OCI-LY1 (cell line): ENCODE measurements at regions not wholly inside any gene's neighbourhood (a gene's known extent, or its start where the extent isn't known, plus 50 kb on each side); places are given as distances from the start of the nearest gene placed in this dataset.

Experiments
- H2AFZ ChIP-seq: fragments of 200-600 bp; sonication (generic), shearing (Covaris generic); 2 replicates; pipeline ENCODE4 v1.6.0; 2014; ENCODE audit warnings: antibody characterized with exemption, mild to moderate bottlenecking, low read length
- H3F3A ChIP-seq: fragments of 200-600 bp; sonication (generic), shearing (Covaris generic); 2 replicates; pipeline ENCODE4 v1.6.0; 2014; ENCODE audit warnings: mild to moderate bottlenecking, antibody characterized with exemption, low read length, moderate library complexity; ENCODE audit not compliant: insufficient read depth
- H3K27ac ChIP-seq: fragments of 200-600 bp; sonication (generic); 2 replicates; pipeline ENCODE4 v1.5.1; 2014; ENCODE audit warnings: low read length, mixed run types, mild to moderate bottlenecking, low read depth; ENCODE audit not compliant: poor library complexity, severe bottlenecking
- H3K27me3 ChIP-seq: fragments of 200-600 bp; sonication (generic); 2 replicates; pipeline ENCODE4 v1.6.0; 2014; ENCODE audit warnings: antibody characterized with exemption, mild to moderate bottlenecking, low read length, moderate library complexity; ENCODE audit not compliant: insufficient read depth
- H3K36me3 ChIP-seq: fragments of 200-600 bp; sonication (generic); 2 replicates; pipeline ENCODE4 v1.6.1; 2014; ENCODE audit warnings: mild to moderate bottlenecking, antibody characterized with exemption, low read length, moderate library complexity, mixed read lengths; ENCODE audit not compliant: insufficient read depth
- H3K4me1 ChIP-seq: fragments of 200-600 bp; sonication (generic); 2 replicates; pipeline ENCODE4 v1.5.1; 2014; ENCODE audit warnings: mild to moderate bottlenecking, low read length, moderate library complexity; ENCODE audit not compliant: insufficient read depth, severe bottlenecking
- H3K4me2 ChIP-seq: fragments of 200-600 bp; sonication (generic), shearing (Covaris generic); 2 replicates; pipeline ENCODE4 v1.6.1; 2014; ENCODE audit warnings: low read length
- H3K4me3 ChIP-seq: fragments of 200-600 bp; sonication (generic); 2 replicates; pipeline ENCODE4 v1.5.1; 2014; ENCODE audit warnings: low read length, low read depth, mild to moderate bottlenecking, mixed read lengths; ENCODE audit not compliant: poor library complexity, severe bottlenecking
- H3K79me2 ChIP-seq: fragments of 200-600 bp; shearing (Covaris generic); 2 replicates; pipeline ENCODE4 v1.6.1; 2016; ENCODE audit warnings: mixed run types, low read length, mixed read lengths; ENCODE audit not compliant: insufficient read depth
- H3K9ac ChIP-seq: fragments of 200-600 bp; sonication (generic), shearing (Covaris generic); 2 replicates; pipeline ENCODE4 v1.6.1; 2014; ENCODE audit warnings: mild to moderate bottlenecking, low read length, mixed read lengths
- H3K9me2 ChIP-seq: fragments of 200-600 bp; sonication (generic), shearing (Covaris generic); 2 replicates; pipeline ENCODE4 v1.6.1; 2014; ENCODE audit warnings: low read depth, mild to moderate bottlenecking, low read length, mixed read lengths
- H3K9me3 ChIP-seq: fragments of 200-600 bp; shearing (Covaris generic); 2 replicates; pipeline ENCODE4 v1.6.1; 2014; ENCODE audit warnings: low read length, mixed read lengths
- H4K20me1 ChIP-seq: fragments of 200-600 bp; sonication (generic), shearing (Covaris generic); 2 replicates; pipeline ENCODE4 v1.6.0; 2016; ENCODE audit warnings: mild to moderate bottlenecking, low read length; ENCODE audit not compliant: insufficient read depth
- CTCF ChIP-seq: fragments of 200-600 bp; sonication (generic), shearing (Covaris generic); IDR thresholded peaks from 2 replicates; pipeline ENCODE4 v1.5.1; 2017; ENCODE audit warnings: mild to moderate bottlenecking, antibody characterized with exemption, low read length, moderate library complexity, mixed read lengths
- EZH2 ChIP-seq: fragments of 200-600 bp; sonication (generic), shearing (Covaris generic); IDR thresholded peaks from 2 replicates; pipeline ENCODE4 v1.8.0; 2017; ENCODE audit warnings: borderline replicate concordance, mixed run types, mild to moderate bottlenecking, antibody characterized with exemption, low read length, moderate library complexity, mixed read lengths

- Histone ChIP-seq H3K27ac (no peak overlapping the region), H3K9ac (no peak overlapping the region), H2AFZ (no peak overlapping the region), H3K4me3 (no peak overlapping the region), H3K79me2 (no peaks in the 10 kb centered on the region), H3K9me3 (no peaks in the 10 kb centered on the region), H3K4me2 (no peak overlapping the region), H3K36me3 (no peaks in the 10 kb centered on the region), H3K27me3 (no peaks in the 10 kb centered on the region), H3K4me1 (no peaks in the 10 kb centered on the region), H4K20me1 (no peaks in the 10 kb centered on the region), H3F3A (no peaks in the 10 kb centered on the region), H3K9me2 (no peaks in the 10 kb centered on the region)
- TF ChIP-seq EZH2, result no peak
- TF ChIP-seq CTCF, result no peak
Observed at GRCh38 chr11:128188346-128189004, 398.9 kb downstream of the ETS1 start.

- Histone ChIP-seq H4K20me1 (no peaks in the 10 kb centered on the region), H3K4me1 (no peaks in the 10 kb centered on the region), H3K27ac (no peak overlapping the region)
Observed at GRCh38 chr11:128187835-128188234, 399.5 kb downstream of the ETS1 start.

GRCh38 chr11:128187377-128187776, 400.0 kb downstream of the ETS1 start:
- no peaks in the 10 kb centered on the region for H3K27me3 ChIP-seq
- H3K4me3 ChIP-seq, result no peak overlapping the region
- no peak overlapping the region for H3K27ac ChIP-seq
- no peaks in the 10 kb centered on the region for H3F3A ChIP-seq
- H3K9ac ChIP-seq, result no peak overlapping the region
- no peak overlapping the region for H3K4me2 ChIP-seq
- H3K79me2 ChIP-seq, result no peaks in the 10 kb centered on the region
- H3K4me1 ChIP-seq, result no peaks in the 10 kb centered on the region
- H3K36me3 ChIP-seq, result no peaks in the 10 kb centered on the region
- H2AFZ ChIP-seq, result no peak overlapping the region
- no peaks in the 10 kb centered on the region for H3K9me2 ChIP-seq
- TF ChIP-seq EZH2, result no peak
- no peak for TF ChIP-seq CTCF
- no peaks in the 10 kb centered on the region for H3K9me3 ChIP-seq
- H4K20me1 ChIP-seq, result no peaks in the 10 kb centered on the region

More at GRCh38 chr11:128187835-128188234, 399.5 kb downstream of the ETS1 start:
- H3K4me3 ChIP-seq, result no peak overlapping the region
- TF ChIP-seq EZH2, result no peak
- TF ChIP-seq CTCF, result no peak
- H3F3A ChIP-seq, result no peaks in the 10 kb centered on the region
- no peak overlapping the region for H3K9ac ChIP-seq
- H3K79me2 ChIP-seq, result no peaks in the 10 kb centered on the region
- H2AFZ ChIP-seq, result no peak overlapping the region
- H3K4me2 ChIP-seq, result no peak overlapping the region
- no peaks in the 10 kb centered on the region for H3K27me3 ChIP-seq
- H3K36me3 ChIP-seq, result no peaks in the 10 kb centered on the region
- no peaks in the 10 kb centered on the region for H3K9me2 ChIP-seq
- no peaks in the 10 kb centered on the region for H3K9me3 ChIP-seq
